NCI-H526 treated with DMSO at 0.1 percent for 48 hours (cell line): ENCODE measurements at regions not wholly inside any gene's neighbourhood (a gene's known extent, or its start where the extent isn't known, plus 50 kb on each side); places are given as distances from the start of the nearest gene placed in this dataset.
"Not testable (repeated sequence)": the region's sequence is repeated elsewhere in the genome, so short reads cannot be mapped to it uniquely, and the experiment has no call there.

Experiments used
- DNase-seq: peaks from one replicate; lab custom pipeline; 2025; lab: John Stamatoyannopoulos, UW

DNA sequence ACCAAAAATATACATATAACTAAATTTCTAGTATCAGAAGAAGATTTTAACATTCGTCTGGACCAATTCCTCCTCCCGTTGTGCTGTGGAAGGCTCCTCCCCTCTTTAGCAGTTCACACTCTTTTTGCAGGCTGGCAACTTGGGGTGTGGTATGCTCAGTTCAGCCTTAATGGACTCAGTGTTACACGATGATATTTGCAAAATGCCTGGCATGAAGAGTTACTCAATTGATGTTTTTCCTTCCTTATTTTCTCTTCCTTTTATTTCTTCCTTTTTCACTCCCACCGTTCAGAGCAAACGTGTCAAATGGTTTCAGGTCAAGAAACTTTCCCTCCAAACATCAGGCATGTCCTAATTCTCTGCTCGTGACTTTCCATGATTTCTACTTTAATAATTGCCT lies 248.3 kb downstream of the PHF14 start:
- no peak for DNase-seq

DNA sequence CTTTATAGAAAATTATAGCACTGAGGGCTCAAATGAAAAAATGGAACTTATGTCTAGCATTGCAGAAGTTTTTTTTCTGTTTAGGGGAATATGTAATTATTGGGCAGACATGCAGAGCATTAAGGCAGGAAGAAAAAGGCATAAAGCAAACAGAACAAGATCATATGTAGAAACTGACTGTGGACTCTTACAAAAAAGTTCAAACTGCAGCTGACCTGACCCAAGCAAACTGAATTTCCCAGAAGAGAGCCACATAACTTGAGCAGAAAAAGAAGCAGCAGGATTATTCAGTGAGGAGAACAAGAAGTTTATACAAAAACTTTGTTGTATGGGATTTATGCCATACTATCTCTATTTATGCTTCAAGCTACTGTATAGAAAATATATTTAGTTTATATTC lies 250.9 kb downstream of the PHF14 start:
- DNase-seq: no peak

GRCh38 chr7:11228515-11228914 lies 254.8 kb downstream of the PHF14 start:
- DNase-seq: no peak

- DNase-seq: no peak
Observed at GRCh38 chr7:11231190-11231589, 257.5 kb downstream of the PHF14 start.

DNA sequence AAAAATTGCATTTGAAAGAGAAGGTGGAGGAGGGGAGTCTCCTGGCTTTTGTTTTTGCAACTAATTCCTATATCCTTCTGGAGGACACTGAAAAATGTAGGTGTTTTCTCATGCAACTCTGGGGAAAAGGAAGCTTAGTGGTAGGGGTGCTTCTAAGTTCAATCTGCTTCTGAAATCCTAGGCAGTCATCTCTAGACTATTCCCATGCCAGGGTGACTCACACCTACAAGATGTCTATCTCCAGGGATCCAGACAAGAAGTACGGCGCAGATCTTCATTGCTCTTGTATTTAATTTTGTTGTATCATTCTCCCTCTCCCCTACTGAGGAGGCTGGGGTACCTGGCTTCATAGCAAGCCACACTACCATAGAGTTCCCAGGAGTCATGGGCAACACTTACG lies 258.8 kb downstream of the PHF14 start:
- DNase-seq: no peak

DNA sequence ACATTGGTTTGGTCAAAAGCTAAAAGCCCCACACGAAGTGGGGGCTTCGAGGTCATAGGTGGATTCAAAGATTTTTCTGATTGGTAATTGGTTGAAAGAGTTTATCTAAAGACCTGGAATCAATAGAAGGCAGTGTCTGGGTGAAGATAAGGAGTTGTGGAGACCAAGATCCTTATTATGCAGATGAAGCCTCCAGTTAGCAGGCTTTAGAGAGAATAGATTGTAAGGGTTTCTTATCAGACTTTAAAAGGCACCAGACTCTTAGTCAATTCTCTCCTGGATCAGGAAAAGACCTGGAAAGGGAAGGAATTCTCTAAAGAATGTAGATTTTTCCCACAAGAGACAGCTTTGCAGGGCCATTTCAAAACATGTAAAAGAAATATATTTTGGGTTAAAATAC lies 260.2 kb downstream of the PHF14 start:
- DNase-seq: no peak

- DNase-seq: no peak
Observed at GRCh38 chr7:11235491-11235890, 261.8 kb downstream of the PHF14 start.

DNA sequence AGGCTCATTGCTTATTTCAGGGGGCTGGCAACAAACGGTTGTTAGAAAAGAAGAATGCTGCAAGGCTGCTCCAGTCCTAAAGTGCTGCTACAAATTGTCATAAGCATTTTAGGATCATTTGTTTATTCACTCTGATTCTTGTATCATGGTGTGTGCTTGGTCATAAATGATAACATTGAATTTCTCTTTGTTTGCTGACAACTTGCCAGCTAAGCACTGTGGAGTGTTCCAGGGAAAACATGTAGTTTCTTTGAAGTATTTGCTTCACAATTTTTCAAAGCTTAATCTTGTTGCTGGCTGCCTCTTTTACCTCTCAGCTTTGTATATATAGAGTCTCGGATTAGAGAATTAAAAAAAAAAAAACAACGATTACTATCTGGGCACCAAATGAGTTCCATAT lies 263.0 kb downstream of the PHF14 start:
- DNase-seq: no peak

GRCh38 chr7:11237742-11238141 lies 264.1 kb downstream of the PHF14 start:
- peak; percentile 55 for DNase-seq

GRCh38 chr7:11239316-11239715 lies 265.6 kb downstream of the PHF14 start:
- no peak for DNase-seq

GRCh38 chr7:11243739-11244138 lies 270.1 kb downstream of the PHF14 start:
- no peak for DNase-seq

DNA sequence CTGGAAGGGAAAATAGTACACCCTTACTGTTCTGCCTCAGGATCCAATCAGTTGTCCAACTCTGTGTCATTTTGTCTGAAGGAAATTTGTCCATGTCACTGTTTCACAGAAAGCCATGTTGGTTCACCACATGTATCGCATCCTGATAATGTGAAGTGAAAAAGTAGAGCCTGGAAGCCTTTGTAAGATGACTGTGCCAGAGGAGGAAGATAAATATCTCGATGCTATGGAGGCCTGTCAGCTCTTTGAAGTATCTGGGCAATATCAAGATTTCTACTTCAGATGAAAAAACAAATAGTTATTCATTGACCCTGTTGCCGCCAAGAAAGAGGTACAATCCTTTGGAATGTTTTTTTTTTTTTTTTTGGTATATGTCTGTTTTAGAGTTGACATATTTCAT lies 270.5 kb downstream of the PHF14 start:
- no peak for DNase-seq

DNA sequence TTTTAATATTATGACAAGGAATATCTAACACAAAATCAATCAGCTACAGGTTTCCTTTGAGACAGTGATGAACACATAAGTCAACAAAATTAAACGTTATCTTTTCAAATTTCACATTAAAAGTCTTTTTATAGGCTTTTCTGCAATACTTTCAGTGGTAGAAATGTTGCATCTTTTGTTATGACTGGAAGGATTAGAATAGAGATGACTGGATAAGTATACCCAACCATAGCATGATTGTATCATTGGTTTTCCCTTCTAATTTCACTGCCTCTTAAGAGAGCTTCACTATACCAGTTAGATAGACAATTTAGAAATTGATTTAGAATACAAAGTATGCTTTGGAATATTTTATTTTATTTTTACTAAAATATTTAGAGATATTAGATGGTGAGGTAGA lies 273.9 kb downstream of the PHF14 start:
- no peak for DNase-seq

- no peak for DNase-seq
Observed at GRCh38 chr7:11251436-11251835, 277.8 kb downstream of the PHF14 start.

GRCh38 chr7:11252011-11252607 lies 278.4 kb downstream of the PHF14 start:
- DNase-seq: no peak

DNA sequence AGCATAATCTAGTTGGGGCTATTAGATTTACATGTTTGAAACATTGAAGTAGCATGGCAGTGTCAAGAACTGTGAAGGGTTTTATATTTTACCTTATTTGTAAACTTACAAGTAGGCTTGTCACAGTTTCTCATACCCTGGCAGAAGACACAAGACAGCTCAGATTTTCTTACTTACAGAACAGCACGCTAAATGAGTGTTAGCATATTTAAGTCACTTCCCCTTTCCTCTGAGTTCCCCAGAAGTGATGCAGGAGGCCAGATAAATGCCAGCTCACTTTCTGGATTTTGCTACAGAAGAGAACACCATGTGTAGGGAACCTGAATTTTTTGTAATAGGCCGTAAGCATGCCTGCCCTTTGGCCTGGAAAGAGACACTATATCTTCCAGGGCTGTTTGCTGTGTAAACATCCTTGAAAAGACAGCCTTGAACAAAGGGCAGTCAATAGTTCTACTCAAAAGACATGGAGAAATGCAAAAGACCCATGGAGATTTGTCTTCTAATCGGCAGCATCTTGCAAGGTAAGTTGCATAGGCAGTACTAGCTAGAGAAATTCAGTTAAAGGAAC lies 279.1 kb downstream of the PHF14 start:
- no peak for DNase-seq

DNA sequence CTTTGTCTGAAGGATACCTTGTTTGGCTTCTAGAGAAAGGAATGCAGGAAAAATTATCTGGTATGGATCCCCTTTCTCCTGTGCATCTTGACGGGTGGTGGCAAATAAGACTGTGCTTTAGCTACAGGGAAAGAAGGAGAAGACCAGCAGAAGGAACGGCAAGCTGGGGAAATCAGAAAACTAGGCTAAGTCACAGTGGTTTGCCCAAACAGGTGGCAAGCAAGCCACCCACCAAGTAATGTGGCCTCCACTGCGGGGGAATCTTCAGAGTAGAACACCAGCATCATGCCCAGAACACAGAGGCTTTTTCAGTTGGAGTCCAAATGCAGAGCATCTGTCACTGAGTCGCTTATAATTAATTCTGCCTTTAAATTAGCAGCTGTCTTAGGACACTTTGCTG lies 282.8 kb downstream of the PHF14 start:
- DNase-seq: no peak

GRCh38 chr7:11261470-11261869 lies 287.8 kb downstream of the PHF14 start:
- no peak for DNase-seq

DNA sequence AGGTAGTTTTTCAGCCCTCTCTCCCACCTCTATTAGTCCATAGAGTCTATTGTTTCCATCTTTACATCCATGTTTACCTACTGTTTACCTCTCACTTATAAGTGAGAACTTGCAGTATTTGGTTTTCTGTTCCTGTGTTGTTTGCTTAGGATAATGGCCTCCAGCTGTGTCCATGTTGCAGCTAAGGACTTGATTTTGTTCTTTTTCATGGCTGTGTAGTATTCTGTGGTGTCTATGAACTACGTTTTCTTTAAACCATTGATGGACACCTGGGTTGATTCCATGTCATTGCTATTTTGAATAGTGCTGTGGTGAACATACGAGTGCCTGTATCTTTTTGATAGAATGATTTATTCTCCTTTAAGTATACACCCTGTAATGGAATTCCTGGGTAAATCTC lies 292.4 kb downstream of the PHF14 start:
- no peak for DNase-seq

GRCh38 chr7:11272352-11272751 lies 298.7 kb downstream of the PHF14 start:
- DNase-seq: no peak

DNA sequence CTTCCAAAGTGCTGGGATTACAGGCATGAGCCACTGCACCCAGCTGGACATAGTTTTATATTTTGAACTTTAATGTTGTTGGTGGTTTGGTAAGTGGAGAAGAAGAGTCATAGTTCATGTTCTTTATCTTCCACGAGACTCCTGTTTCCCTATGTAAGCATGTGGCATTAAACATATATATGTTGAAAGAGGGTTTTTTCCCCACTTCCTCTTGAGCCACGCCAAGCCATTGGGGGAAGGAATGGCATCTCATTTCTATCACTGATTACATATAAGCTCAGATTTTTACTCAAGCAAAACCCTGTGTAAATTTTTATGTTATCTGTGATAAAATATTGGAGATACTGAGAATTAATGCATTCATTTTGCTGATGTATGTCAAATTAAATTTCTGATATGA lies 300.4 kb downstream of the PHF14 start:
- DNase-seq: no peak

DNA sequence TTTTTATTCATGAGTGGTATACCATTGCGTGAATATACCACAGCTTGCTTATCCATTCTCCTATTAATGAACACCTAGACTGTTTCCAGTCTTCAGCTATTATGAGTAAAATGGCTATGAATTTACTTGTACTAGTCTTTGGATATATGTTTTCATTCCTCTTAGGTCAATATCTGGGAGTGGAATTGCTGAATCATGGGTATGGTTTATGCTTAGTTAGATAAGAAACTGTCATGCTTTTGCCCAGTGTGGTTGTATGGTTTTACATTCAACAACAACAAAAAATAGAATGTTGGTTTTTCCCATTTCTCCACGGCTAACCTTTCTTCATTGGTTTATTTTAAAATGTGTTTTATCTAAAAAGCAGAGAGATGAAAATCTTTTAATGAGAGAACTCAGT lies 308.3 kb downstream of the PHF14 start:
- DNase-seq: no peak

GRCh38 chr7:11283584-11283983 lies 309.9 kb downstream of the PHF14 start:
- DNase-seq: not testable (repeated sequence)

DNA sequence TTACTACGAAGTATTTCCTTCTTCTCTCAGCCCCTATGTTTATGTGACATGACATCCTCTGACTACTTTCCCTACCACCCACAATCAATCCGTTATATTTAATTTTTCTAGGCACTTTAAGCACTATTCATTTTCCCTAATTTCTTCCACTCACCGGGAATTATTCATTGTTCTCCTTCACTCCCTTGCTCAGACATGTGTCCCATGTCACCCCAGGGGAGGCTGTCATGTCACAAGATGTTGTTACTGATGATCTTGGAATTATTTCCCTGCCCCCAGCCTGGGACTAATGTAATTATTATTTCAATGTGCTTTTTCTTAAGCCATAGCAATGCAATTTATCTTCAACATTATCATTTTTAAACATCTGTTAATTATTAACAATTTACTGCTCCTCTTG lies 317.2 kb downstream of the PHF14 start:
- no peak for DNase-seq
